HG03442 (cell line): ENCODE measurements at regions not wholly inside any gene's neighbourhood (a gene's known extent, or its start where the extent isn't known, plus 50 kb on each side); places are given as distances from the start of the nearest gene placed in this dataset.
"Not testable (repeated sequence)": the region's sequence is repeated elsewhere in the genome, so short reads cannot be mapped to it uniquely, and the experiment has no call there.

ENCODE experiments used
- ATAC-seq: cut with Tn5 transposase; IDR thresholded peaks from one replicate; pipeline ENCODE4 v1.9.1; 2021; ENCODE audit warnings: mild to moderate bottlenecking, moderate library complexity; ENCODE audit not compliant: unreplicated experiment

DNA sequence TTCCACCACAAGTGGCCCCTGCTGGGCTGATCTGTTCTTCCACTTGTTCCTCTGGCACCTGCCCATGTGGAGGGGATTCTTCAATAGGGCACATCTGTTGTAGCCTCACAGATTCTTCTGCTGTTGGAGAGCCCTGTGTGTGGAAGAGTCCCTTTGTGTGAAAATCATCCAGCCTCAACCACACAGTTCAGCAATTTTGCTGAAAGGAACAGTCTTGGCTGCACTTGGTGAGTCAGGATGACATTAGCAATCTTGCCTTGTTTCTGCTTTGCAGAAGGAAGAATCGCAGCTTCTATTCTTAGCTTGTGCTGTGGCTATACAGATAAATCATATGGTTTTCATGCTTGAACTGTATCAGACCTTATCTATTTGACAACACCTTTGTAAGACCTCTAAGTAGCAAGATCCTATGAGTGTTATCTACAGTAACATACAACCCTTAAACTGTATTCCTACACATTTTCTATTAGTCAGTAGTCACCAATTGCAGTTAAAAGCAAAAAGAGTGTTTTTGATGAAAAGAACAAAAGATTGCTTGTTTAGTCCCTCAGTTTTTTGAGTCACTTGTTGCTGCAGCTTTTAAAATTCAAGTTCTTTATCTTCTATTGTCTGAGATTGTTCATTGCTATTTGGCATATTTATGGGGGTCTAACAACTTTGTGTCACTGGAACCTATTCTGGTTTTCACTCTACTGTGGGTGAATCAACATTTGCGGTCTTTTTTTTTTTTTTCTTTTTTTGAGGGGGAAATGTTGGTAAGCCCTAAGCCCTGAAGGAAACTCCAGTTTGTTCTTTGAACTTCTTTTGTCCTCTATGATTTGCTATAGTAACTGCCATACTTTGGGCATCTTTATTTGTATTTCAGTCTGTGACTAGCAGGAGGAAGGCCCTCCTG lies 231.6 kb downstream of the TFAP2B start:
- no peak for ATAC-seq

DNA sequence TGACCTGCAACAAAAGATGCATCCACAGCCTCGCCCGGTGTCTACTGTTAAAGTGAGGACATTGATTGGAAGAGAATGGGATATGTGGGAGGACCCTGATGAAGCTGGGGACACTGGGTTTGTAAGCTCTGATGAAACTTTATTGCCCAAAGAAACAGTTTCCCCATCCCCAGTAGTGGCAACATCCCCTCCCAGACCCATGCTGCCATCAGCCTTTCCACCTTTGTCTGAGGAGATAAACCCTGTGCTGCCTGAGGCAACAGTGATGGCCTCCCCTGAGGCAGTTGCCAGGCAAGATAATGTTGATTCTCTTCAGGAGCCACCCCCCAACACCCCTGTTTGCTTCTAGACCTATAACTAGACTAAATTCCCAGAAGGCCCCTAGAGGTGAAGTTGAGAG lies 234.0 kb downstream of the TFAP2B start:
- not testable (repeated sequence) for ATAC-seq

DNA sequence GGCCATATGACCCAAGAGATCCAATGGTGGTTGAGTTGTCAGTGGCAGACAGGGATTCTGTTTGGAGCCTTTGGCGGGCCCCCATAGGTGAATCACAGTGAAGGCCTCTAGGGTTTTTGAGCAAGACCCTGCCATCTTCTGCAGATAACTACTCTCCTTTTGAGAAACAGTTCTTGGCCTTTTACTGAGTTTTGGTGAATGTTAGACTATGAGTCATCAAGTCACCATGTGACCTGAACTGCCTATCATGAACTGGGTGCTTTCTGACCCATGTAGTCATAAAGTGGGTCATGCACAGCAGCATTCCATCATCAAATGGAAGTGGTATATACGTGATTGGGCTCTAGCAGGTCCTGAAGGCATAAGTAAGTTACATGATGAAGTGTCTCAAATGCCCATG lies 236.6 kb downstream of the TFAP2B start:
- ATAC-seq, result not testable (repeated sequence)

DNA sequence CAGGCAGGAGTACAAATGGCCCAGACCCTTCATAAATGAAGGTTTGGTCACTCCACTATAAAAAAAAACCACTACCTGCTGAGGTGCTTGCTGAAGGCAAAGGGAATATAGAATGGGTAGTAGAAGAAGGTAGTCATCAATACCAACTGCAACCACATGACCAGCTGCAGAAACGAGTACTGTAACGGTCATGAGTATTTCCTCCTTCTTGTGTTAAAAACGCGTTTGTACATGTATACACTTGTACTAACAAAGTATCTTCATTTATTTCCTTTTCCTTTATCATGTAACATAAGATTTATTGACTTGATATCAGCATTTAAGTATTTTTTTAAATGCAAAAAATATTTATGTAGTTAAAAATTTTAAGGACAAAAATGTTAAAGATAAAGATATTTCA lies 238.6 kb downstream of the TFAP2B start:
- ATAC-seq, result no peak

DNA sequence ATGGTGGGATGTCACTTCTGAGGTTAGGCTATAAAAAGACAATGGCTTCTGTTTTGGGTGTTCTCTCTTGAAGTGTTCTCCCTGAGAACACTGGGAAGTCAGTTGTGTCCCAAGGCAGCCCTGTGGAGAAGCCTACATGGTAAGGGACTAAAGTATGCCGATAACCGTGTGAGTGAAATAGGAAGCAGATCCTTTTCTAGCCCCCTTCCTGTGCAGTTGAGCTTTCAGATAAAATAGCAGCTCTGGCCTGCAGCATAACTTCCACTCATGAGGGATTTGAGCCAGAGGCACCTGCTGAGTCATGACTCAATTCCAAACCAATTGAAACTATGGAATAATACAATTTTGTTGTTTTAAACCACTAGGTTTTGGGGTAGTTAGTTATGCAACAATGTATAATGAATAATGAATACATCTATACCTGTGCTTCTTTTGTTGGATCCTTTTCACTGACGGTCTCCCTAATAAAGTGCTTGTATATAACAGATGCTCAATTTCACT lies 241.6 kb downstream of the TFAP2B start:
- no peak for ATAC-seq

DNA sequence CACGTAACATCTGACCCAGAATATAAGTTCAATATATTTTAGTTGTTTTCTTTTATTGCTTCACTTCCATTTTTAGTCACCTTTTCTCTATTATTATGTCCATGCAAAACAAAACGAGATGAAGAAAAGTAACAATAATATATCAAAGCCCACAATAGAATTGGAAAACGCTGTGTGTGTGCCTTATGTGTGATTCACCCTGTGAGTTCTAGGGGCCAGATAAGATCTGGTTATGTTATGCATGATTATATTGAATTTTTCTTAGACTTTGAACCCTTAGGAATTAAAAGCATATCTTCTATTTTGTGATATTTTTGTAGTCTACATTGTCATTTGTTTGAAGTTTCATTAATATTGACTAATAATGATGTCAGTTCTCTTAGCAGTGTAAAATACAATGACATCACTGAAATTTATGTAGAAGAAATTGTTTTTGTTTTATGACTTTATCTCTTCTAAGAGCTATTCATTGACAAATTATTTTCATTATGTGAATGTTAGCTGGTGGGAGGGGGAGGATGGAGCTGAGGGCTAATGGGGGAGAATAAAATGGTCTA lies 243.6 kb downstream of the TFAP2B start:
- ATAC-seq, result no peak

DNA sequence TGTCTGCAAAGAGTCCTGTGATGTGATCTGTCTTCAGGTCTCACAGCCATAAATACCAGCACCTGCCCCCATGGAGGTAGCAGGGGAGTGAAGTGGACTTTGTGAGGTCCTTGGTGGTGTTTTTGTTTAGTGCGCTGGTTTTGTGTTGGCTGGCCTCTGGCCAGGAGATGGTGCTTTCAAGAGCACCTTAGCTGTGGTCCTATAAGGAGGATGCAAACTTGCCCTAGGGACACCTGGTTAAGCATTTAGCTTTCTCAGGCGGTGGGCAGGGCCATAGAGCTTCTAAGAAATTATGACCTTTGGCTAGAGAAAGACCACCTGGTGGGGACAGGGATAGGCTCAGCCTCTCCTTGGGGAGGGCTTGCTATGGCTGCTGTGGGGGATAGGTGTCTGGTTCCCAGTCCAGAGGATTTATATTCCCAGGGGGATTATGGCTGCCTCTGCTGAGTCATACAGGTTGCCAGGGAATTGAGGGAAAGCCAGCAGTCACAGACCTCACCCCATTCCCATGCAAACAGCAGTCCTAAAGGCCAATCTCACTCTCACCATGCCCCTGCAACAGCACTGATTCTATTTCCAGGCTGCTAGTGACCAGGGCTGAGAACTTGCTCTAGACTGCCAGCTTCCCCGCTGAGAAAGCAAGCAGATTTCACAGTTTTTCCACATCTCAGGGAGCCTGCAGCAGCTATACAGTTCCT lies 259.3 kb downstream of the TFAP2B start:
- no peak for ATAC-seq

DNA sequence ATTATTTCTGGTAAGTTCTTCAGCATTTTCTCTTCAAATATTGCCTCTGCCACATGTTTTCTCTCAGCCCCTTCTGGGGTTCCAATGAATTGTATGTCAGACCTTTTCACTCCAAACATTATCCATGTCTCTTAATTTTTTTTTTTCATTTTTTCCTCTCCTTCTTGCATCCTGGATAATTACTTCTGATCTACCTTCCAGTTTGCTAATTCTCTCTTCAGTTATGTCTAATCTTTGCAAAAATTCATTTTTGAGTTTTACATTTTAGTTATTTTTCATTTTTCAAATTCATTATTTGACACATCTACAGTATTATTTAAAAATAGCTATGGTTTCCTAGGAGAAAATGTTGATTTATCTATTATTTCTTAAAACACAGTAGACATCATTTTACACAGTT lies 271.7 kb downstream of the TFAP2B start:
- ATAC-seq, result no peak

DNA sequence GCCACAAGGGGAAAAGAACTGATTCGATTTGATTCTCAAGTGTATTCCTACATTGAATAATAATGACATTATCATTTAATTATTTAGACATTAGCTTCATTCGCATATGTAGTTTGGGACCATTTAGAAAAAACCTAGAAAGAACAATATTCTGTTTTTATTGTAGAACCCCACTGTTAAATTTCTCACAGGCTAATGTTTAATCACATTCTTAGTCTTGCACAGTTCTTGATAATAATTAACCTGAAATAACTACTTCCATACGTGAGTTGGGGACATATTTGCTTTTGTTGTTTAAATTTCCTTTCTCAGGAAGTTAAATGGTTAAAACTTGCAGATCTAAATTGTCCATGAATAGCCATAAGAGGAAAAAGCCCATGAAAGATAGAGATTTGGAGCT lies 275.2 kb downstream of the TFAP2B start:
- no peak for ATAC-seq

DNA sequence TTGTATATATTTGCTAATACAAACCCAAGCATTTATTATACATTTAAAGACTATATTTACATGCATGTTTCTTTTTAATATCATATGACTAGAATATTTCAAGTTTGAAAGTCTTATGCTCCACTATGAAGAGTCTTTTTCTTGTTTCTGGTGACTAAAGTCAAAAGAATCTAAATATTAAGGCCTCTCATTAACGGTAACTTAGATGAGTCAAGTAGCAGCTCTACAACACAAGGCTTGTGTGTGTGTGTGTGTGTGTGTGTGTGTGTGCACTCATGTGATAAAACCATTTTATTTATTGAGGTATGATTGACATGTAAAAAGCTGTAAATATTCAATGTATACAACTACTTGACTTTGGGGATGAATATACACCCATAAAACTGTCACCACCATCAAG lies 275.6 kb downstream of the TFAP2B start:
- no peak for ATAC-seq

DNA sequence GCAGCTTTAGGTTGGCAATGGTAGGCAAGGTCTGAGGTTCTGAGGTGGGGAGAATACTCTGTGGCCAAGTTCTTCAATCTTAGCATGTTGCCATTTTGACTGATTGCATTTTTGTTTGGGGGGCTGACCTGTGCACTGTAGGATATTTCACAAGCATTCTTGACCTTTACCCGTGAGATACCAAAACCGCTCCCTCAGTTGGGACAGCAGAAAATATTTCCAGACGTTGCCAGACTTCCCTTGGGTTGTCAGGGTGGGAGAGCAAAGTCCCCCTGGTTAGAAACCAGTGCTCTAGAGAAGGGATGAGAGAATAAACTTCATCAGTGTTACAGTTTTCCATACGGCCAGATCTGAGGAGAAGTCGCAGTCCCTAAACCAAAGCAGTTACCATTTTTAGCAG lies 279.6 kb downstream of the TFAP2B start:
- no peak for ATAC-seq

DNA sequence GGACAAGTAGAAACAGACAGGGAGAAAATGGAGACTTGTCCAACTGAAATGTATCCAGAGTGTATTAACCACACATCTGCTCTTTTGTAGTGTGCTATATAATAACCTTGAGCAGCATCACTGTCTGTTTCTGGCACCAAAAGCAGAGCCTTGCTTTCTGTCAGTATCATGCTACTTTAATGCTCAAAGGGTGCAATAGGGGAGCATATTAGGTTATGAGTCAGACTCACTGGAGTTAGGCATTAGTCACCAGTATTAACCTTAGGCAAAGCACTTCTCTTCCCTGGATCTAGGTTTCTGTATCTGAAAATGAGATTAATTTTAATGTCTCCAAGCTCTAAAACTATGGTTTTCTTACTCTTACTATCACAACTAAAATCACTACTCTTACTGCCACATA lies 280.1 kb downstream of the TFAP2B start:
- ATAC-seq, result no peak

DNA sequence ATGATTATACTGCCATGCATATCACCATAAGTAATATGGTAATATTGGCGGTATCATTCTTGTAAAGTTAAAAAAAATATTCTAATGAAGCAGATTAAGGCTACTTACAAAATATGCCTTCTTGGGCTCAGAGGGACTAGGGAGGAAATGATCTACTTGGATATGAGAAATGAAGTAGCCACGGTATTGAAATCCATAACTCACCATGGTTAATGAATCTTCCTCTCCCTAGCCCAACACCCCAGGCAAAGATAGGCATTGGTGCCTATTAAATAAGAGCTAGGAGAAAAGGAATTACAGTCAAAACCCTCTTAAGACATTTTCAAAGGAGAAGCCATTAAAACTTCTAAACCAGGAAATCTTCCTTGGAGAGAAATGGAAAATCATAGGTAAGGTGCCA lies 280.5 kb downstream of the TFAP2B start:
- no peak for ATAC-seq

DNA sequence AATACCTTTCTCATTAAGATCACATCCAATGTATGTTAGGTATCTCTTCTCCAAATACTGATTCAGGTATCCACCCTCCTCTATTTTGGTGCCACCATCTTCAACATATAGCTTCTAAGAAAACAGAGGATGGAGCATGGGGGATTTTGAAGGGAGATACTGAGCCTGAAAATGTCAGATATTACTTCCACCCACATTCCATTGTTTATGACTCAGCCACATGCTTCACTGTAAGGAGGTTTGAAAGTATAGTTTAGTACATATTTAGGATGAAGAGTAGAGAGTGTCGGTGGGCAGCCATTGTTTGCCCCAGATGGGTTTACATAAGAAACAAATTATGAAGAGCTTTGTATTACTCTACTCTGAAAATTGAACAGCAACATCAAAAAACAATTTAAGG lies 286.7 kb downstream of the TFAP2B start:
- no peak for ATAC-seq

DNA sequence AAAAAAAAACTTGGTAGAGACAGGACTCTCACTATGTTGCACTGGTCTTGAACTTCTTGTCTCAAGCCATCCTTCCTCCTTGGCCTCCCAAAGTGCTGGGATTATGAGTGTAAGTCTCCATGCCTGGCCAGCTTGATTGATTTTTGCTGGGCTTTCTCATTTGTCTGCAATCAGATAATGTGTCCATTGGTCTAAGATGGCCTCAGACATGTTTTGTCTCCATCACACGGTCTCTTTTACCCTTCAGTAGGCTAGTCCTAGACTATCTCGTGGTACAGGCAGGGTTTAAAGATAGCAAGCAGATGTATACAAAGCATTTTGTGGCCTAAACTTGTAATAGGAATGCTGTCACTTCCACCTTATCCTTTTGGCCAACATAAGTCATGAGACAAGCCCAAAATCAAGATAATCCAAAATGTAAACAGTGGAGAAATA lies 289.1 kb downstream of the TFAP2B start:
- ATAC-seq, result no peak

DNA sequence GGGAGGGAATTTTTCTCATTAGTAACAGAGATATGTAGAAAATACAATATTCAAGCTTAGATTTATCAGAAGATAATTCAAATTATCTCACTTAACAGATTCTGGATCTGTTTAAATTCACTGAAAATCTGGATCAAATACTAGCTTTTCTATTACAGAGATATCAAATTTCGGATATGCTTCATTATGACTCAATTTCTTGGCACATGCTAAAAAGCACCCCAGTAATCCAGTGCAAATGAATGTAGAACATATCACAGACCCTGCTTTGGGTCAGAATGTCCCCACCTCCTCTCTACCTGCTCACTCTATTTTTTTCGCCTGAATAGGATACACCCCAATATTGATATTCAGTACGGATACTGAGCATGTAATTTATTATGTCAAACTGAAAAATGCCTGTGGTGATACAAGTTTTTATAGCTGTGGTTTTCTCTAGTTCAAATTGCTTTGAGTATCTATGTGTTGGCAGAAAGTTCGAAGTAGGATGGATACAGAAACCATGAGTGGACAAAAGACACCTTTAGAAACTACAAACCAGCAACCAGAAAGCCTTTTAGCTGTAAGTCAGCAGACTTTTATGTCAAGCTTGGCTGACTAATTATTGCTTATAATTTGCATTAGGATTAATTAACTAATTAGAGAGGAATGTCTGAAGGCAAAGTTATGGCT lies 290.0 kb downstream of the TFAP2B start:
- ATAC-seq, result no peak

DNA sequence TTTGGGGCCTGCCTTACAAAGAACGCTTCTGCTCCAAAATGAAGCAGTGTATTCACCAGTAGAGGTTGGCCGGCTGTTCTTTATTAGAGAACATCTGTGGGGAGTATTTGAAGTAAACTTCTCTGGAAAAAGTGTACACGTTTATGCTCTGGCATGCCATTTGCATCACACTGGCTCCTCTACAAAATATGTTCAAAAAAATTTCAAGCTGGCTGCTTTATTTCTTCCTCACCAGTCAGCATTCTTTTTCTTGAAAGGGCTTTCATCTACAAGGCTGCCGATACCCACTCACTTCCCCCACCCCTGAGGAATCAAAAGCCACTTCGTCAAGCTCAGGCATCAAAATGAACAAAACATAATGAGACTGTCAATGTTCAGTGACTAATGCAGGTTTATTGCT lies 294.1 kb downstream of the TFAP2B start:
- ATAC-seq, result no peak

DNA sequence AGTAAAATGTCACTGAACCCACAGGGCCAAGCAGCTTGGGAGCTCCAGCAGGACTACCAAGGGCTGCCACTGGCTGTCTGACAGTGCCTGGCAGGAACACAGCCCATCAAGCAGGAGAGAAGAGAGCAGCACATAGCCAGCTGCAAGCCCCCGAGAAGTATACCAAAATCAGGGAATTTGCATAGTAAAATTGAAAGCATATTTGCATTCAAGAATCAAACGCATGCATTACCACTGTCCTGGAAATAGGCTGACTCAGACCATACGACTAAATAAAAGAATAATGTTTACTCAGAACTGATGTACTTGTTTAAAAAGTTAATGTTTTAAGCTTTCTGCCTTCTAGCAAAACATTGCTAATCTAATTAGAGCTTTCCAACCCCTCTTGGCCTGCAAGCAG lies 298.1 kb downstream of the TFAP2B start:
- ATAC-seq, result no peak

DNA sequence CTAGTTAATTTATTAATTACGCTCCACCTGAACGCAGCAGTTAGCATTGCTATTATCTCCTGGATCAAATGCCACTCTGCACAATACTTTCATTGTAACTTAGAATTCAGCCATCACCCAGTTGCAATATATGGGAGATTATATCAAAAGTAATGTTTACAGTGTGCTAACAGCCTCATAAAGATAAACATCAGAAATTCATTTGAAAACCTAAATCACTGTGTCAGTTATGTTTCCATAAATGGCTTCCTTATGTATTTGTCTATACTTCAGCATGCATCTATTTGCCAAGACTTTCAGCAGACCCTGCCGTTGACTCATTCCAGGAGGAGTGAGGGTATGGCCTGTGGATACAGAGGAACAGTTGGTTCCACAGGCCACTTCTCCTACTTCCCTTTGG lies 300.1 kb downstream of the TFAP2B start:
- no peak for ATAC-seq

DNA sequence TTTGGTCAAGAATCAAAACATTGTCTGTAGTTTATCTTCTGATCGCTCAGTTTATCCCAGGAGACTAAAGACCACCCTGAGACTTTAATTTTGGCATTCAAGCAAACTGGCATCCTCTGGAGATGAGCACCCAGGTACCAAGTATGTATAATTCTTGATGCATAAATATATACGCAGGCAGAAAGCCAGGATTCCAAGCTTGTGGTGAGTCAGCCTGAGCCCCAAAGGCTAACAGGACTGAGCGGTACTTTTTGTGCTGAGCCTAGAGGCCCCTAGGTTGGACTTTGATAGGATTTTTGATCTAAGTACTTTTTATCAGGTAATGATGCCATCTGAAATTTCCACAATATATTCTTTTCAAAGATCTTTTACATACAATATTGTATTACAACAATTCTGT lies 301.3 kb downstream of the TFAP2B start:
- ATAC-seq, result no peak

DNA sequence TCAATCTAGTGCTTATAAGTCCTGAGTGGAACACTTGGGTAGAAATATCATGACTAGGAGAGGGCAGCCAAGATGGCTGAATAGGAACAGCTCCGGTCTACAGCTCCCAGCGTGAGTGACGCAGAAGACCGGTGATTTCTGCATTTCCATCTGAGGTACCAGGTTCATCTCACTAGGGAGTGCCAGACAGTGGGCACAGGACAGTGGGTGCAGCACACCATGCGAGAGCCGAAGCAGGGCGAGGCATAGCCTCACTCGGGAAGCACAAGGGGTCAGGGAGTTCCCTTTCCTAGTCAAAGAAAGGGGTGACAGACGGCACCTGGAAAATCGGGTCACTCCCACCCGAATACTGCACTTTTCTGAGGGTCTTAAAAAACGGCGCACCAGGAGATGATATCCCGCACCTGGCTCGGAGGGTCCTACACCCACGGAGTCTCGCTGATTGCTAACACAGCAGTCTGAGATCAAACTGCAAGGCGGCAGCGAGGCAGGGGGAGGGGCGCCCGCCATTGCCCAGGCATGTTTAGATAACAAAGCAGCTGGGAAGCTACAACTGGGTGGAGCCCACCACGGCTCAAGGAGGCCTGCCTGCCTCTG lies 302.8 kb downstream of the TFAP2B start:
- ATAC-seq, result not testable (repeated sequence)
